ENCODE measurements at regions not wholly inside any gene's neighbourhood (a gene's known extent, or its start where the extent isn't known, plus 50 kb on each side); places are given as distances from the start of the nearest gene placed in this dataset.
"Not testable (repeated sequence)": the region's sequence is repeated elsewhere in the genome, so short reads cannot be mapped to it uniquely, and the experiment has no call there.

DNA sequence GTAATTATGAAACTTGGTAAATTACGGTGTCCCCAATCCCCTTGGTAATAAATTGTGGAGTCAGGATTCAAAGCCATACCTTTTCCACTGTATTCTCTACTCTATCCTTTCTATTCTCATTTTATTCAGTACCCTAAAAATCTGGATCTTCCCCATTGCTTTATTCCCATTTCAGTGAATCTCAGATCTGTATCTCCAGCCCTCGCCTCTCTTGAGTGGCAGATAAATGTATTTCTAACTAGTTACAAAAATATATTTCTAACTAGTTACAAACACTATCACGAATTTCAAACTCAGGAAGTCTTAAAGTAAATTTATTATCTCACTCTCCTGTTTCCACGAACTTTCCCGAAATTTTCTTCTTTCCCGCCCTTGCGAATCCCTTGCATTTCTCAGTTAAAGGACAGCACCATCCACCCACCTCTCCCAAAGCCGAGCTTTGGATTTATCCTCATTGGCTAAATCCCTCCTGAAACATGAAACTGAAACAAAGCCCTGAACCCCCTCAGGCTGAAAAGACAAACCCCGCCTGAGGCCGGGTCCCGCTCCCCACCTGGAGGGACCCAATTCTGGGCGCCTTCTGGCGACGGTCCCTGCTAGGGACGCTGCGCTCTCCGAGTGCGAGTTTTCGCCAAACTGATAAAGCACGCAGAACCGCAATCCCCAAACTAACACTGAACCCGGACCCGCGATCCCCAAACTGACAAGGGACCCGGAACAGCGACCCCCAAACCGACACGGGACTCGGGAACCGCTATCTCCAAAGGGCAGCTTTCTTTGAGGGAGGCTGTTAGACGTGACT lies 164.3 kb upstream of the PABPC3 start:
- no peak for DNase-seq

DNA sequence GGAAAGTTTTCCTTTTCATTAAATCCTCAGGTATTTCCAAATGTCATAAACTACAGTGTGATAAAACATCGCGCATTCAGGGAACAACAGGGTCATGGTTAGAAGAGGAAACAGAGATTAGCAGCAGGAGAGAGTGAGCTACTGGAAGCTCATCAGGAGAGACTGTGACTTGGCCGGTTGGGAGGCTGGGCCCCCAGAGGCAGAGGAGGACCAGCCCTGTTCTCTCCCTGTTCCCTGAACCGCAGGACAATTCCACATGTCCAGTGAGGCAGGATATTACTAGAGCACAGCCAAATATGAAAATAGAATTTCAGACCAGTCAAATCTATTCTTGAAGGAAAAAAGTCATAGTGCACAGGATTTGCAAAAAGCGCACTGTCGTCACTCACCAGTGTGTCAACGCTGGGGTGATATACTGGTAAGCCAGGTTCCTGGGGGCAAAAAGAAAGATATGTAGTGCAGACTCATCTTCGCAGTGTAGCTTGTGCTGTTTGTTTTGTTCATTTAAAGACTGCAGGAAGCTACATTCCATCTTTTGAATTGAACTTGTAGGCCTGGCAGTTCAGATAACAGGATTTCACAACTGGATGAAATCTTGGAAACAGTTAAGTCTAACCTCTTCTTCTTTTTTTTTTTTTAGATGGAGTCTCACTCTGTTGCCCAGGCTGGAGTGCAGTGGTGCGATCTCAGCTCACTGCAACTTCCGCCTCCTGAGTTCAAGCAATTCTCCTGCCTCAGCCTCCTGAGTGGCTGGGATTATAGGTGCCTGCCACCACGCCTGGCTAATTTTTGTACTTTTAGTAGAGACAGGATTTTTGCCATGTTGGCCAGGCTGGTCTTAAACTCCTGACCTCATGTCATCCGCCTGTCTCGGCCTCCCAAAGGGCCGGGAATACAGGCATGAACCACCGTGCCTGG lies 162.6 kb upstream of the PABPC3 start:
- not testable (repeated sequence) for DNase-seq

DNA sequence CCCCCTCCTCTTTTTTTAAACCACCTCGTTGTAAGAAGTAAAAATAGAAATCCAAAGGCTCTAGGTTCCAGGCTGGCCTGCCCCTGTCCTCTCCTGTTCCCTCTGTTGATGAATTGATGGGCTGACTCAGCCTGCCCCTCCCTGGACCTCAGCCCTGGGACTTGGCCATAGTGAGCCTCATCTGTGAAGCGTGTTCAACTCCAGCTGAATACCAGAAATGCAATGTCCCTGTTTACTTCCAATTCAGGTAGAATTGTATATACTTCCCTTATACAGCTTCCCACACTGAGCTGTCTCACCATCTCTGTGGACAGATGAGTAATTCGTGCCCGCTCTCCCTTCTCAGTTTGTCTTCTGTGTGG lies 161.9 kb upstream of the PABPC3 start:
- DNase-seq = not testable (repeated sequence)

DNA sequence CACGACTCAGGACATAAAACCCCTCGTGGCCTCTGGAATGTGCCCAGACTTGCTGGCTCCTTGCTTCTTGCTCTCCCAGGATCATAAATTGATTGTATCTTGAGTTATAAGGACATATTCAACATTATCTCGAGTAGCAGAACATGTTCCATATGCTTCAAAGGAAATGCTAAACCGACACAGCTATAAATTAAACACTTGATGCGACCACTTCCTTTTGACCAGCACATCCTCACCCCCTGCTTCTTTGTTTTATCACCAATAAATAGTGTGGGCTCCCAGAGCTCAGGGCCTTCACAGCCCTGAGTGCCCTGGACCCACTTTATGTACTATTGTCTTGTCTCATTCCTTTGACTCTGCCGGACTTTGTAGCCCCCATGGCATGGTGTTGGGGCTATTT lies 157.0 kb upstream of the PABPC3 start:
- DNase-seq = no peak

DNA sequence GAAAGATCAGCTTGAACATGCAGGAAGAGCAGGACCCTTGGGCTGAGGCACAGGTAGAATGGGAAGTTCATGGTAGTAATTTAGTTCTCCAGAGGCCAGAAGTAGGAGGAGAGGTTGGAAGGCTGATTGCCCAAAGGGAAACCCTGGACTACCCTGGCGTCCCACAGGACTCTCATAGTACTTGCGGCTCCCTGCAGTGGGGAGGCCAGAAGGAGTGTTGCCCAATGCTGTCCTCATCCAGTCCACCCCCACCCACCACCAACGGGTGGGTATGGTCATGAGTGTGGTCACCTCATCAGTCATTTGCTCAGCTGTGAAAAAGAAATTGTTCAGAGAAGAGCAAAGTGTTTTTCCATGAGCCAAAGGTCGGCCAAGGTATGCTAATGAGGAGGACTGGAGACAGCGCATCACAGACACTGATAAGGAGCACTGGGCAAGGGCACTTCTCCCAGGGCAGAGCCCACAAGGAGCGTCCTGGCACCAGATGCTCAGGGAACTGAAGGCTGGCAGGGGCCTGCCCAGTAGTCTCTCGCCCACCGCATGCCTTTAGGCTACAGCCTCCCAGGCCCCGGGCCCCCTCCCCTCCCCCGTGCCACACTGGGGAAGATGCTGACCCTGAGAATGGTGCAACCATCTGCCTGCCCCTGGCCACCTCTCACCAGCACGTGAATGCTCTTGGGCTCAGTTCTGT lies 154.8 kb upstream of the PABPC3 start:
- DNase-seq = not testable (repeated sequence)

DNA sequence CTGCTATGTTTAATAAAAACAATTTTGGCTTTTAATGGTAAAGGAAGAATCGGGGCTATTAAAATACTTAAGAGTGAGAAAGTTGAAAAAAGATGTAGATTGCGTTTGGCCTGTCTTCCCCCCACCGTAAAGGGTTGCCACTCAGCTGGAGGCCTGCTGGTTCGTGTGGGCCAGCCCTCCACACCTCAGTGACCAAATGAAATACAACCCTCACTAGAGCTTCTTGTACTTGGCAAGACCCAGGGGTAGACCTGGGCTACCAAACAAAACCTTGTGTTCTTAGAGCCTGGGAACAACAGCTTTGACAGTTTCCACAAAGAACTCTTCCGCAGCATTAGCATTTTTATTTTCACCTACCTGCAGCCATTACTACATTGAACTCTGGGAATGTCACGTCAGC lies 152.8 kb upstream of the PABPC3 start:
- DNase-seq = no peak

DNA sequence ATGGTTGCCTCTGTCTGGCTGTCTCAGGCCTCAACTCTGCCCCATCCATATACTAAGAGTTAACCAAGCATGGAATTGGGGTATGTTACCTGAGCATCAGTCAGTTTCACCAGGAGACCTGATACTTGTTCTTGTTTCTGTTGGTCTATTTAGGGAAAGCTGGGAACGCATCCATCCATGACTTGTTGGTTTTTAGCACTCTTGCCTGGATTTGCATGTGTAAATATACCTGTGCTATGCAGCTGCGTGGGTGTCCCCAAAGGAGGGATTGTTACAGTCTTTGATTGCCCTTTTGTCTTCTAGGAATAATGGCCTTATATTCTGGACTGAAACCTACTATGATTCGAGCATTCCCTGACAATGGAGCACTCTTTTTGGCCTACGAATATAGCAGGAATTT lies 151.9 kb upstream of the PABPC3 start:
- DNase-seq = not testable (repeated sequence)

DNA sequence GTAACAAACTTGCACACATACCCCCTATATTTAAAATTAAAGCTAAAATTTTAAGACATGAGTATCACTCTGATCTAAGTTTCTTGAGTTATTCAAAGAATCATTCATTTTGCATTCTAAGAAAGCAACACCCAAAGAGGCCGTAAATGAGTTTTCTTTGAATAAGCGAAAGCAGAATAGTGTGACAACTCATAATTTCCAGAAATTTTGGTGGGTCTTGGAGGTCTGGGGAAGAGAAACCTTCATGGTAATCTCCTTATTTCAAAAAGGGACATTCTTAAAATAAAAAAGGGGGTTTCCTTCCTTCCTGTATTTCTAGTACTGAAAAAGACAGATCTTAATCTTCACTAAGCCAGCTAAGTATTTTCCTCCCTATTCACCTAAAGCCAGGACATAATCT lies 147.0 kb upstream of the PABPC3 start:
- DNase-seq = not testable (repeated sequence)

DNA sequence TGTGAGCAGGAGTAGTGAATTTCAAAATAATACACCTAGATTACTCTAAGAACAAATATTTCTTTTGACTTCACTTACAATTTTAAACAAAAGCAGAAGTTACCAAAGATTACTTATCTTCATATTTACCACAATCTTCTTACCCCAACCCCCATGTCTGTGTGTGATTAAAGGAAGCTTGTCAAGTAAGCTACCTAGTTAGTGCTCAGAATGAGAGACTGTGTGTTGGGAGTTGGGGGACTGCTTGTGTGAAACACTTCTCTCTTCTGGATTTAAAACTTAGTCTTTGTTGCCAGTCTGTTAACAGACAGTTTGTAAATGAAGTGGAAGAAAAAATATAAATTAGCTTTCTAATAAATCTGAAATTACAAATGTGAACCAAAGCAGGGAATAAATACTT lies 145.3 kb upstream of the PABPC3 start:
- DNase-seq = not testable (repeated sequence)

DNA sequence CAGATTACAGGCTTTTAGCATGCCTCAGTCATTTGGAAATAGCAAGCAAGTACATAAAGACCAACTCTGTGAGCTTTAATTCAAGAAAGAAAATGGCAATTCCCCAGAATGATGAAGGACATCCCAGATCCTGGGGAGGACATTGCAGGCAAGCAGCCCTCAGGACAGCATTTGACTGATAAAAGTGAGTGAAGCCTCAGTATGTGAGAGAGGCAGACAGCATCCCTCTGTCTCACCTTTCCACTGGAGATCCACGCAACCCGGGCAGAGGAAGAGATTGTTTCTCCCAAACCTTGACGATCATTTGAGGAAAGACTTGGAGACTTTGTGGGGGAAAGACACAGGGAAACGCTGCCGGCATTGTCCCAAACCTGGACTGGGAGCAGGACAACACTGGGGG lies 128.0 kb upstream of the PABPC3 start:
- DNase-seq = not testable (repeated sequence)

DNA sequence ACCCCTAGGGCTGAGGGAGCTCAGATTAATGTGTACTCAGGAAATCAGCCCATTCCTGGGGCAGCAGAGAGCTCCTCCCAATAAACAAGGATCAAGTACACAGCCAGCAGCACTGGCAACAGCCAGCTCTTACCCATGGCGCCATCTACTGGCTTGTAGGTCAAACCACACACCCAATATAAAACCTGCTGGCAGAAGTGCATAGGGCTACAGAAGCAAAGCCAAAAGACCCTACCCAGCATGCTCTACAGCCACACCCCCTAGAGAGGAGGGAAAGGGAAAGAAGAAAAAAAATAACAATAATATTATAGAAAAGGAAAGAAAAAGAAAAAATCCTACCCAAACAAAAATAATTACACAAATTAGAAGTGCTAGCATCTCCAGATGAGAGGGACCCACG lies 127.5 kb upstream of the PABPC3 start:
- not testable (repeated sequence) for DNase-seq

DNA sequence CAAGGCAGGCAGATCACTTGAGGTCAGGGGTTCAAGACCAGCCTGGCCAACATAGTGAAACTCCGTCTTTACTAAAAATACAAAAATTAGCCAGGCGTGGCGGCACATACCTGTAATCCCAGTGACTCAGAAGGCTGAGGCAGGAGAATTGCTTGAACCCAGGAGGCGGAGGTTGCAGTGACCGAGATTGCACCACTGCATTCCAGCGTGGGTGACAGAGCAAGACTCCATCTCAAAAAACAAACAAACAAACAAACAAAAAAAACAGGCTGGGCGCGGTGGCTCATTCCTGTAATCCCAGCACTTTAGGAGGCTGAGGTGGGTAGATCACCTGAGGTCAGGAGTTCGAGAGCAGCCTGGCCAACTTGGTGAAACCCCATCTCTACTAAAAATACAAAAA lies 122.8 kb upstream of the PABPC3 start:
- DNase-seq = not testable (repeated sequence)

DNA sequence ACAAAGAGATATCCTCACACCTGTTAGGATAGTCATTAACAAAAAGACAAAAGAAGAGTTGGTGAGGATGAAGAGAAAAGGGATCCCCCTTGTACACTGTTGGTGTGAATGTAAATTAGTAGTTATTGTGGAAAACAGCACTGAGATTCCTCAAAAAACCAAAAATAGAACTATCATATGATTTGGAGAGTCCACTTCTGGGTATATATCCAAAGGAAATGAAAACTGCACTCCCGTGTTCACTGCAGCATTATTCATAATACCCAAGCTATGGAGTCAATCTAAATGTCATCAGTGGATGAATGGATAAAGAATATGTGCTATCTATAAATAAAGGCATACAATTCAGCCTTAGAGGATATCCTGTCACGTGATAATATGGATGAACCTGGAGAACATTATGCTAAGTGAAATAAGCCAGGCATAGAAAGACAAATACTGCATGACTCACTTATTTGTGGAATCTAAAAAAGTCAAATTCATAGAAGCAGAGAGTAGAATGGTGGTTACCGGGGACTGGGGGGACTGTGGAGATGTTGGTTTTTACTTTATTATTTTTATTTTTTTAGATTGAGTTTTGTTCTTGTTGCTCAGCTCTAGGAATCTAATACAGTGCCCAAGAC lies 114.6 kb upstream of the PABPC3 start:
- DNase-seq = not testable (repeated sequence)

DNA sequence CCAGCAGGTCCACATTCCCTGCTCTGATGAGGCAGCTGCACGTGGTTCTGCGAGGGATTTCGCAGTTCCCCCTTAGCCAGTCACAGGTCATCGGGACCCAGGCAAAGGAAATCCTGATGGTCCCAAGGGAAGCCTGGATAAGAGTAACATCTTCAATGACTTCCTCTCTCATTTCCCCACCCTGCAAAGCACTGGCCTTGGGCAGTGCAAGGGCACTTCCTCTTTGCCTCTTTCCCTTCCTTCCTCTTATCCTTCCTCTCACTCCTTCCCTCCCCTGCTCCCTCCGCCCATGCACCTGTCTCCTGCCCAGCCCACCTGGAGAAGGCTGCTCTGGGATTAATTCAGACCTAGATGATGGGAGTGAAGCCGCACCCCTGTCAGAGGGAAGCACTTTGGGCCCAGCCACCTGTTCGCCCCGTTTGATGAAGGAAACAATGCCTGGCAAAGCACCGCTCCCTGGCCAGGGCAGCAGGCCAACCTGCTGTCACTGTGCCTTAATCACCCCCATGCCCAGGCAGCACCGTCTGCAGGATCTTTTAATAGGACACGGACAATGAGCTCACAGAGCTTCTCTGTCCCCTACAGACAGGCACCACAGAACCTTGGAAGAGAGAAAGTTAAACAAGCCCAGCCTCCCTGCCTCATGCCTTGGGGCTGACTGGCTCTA lies 113.5 kb upstream of the PABPC3 start:
- DNase-seq = peak; percentile 82 to 85

DNA sequence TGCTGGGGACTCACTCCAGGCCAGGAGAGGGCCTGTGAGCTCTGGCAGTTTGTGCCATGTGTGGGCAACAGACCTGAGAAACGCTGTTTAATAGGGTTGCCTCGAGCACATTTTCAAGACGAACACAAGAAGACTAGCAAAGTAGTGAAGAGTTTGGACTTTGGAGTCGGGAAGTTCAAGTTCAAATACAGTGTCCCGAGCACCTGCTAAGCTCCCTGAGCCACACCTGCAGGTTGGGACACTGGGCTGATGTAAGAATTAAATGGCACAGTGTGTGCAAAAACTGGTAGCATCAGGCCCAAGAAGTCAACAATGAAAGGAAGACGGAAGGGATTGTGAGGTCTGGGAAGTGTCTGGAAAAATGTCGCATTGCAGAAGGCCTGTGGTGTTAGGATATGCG lies 112.8 kb upstream of the PABPC3 start:
- no peak for DNase-seq

DNA sequence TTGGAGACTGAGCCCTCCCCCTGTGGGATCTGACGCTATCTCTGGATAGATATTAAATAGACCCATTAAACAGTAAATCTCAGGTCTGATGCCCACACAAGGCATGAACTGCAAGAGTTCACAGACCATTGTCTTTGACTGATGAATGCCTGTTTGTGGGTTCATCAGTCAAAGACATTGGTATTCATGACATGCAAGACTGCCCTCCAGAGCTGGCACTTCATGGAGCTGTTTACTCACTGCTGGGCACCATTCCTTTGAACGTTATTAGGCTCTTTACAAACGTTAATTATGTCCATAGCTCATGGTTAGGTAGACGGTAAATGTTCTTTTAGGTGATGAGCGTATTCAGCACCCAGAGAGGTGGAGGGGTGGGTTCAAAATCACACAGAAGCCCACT lies 111.8 kb upstream of the PABPC3 start:
- no peak for DNase-seq

DNA sequence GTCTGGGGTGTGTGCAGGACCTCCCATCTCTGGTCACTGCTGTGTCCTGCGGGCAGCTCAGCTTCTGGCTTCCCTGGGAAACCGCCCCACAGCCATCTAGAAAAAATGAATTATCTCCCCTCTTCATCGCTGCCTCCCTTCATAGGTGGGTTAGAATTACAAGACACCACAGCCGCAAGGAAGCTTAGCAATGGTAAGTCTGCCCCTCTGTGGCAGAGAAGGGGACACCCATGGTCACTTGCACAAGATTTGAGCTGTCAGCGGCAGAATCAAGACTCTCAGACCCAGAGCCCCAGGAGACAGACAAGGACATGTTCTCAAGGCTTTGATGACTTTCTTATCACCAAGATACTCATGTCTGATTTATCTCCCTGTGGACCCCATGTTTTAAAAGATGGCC lies 110.8 kb upstream of the PABPC3 start:
- DNase-seq = no peak

DNA sequence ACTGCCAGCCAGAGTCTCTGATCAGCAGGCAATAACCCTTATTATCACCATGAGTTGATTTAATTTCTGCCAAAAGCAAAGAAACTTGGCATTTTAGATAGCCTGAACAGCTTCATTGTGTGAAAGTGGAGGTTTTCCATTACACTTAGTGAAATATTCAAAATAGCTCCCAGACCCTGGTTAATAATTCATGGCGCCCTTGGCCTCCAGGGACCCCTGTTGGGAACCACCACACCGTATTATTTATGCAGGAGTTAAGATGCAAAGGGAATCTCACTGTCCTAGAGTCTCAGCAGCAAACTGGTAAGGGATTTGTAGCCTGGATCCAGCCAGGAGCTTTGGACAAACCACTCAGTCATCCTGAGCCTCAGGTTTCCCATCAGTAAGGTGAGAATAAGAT lies 110.0 kb upstream of the PABPC3 start:
- no peak for DNase-seq

DNA sequence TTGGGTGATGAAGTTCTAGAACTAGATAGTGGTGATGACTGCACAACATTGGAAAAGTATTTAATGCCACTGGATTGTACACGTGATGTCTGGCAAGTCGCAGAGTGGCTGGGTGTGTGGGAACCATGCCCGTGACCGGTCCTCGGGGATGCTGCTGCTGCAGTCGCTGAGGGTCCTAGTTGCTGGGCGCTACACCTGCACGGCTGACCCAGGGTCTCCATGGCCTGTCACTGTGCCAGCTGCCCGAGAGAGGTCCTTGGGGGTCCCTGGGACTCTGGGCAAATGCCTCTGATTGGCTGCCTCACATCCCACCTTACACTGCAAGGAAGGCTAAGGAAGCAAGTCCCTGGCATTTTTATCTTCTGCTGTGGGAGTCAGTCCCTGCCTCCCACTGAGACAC lies 109.1 kb upstream of the PABPC3 start:
- DNase-seq = no peak

DNA sequence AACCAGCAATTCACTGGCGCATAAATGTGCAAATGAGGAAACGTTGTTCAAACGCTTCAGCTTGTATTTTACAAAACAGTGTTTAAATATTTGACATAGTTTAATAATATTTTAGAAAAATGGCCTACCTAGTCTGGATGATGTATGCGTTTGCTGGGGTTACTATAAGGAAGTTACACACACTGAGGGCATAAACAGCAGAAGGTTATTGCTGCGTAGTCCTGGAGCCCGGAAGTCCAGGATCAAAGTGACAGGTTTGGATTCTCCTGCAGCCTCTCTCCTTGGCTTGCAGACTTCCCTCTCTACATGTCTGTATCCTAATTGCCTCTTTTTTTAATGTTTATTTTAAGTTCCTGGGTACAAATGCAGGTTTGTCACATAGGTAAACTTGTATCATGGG lies 106.0 kb upstream of the PABPC3 start:
- not testable (repeated sequence) for DNase-seq

DNA sequence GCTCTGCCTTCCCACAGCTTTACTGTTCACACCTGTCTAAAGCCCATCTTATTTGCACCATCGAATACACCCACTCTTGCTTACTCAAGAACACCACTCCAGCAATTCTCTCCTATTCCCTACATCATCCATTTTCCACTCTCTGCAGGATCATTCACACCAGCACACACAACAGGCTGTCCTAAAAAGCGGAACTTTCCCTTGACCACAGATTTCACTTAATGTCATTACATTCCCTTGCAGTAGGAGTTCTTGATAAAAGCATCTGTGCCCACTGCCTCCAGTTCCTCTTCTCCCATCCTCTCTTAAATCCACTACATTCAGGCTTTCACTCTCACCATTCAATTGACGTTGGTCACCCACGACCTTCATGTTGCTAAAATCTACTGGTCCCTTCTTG lies 103.0 kb upstream of the PABPC3 start:
- not testable (repeated sequence) for DNase-seq

DNA sequence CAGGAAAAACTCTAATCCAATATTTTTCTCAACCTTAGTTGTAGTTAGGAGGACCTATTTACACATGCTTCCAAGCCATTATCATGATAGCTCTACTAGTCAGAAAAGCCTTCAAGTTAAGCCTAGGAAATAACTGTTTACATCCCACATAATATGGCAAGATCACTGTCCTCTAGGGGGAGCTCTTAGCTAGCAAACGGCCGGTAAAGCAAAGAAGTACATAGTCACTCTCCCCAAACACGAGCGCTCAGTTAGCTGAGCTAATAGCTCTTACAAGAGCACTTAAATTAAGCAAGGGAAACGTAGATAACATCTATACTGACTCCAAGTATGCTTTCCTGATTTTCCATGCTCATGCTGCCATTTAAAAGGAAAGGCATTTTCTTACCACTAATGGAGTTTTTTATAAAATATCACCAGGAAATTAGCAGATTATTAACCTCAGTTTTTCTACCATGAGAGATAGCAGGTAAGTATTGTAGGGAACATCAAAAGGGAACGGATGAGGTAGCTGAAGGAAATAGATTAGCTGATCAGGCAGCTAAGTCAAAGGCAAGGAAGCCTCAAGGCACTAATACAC lies 100.6 kb upstream of the PABPC3 start:
- peak; percentile 7 to 57 for DNase-seq

All from cerebellar nuclear complex (tissue), 1 donor.